ENCODE measurements at regions not wholly inside any gene's neighbourhood (a gene's known extent, or its start where the extent isn't known, plus 50 kb on each side); places are given as distances from the start of the nearest gene placed in this dataset.

DNA sequence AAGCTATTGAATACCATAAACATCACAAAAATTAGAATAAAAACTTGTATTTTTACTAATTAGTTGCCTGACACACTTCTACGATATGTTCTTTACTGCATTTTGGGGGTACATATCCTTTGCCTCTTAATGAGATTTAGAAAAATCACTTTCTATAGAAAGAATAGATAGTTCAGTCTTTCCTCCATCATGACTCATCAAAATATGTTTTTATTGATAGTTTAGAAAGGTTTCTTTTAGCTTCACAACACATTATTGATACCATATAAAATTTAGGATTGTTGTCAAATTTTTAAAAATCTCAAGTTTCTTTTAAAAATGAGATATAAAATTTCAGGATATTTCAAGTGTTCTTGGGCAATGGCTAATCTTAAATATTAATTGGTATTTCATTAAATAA is 74.5 kb upstream of the NOCT start:
- DNase-seq = no peak
- H3K4me2 ChIP-seq (ENCODE audit: unreplicated experiment) = no peak overlapping the region
- WGBS, 2 experiments (ENCODE audit: low coverage in 1 of 2, low lambda C conversion rate in 2 of 2, missing lambda C conversion rate in 2 of 2) = 91 to 93% methylated on average over 1 of the region's 1 CpG
- H2AFZ ChIP-seq = no peak overlapping the region
- no peaks in the 10 kb centered on the region for H4K20me1 ChIP-seq (ENCODE audit: insufficient read depth)
- no peaks in the 10 kb centered on the region for H3K79me2 ChIP-seq (ENCODE audit: insufficient read depth)
- no peaks in the 10 kb centered on the region for H3F3A ChIP-seq (ENCODE audit: insufficient read depth)
- H3K9ac ChIP-seq = no peak overlapping the region
- H3K9me3 ChIP-seq (ENCODE audit: low read depth) = no peaks in the 10 kb centered on the region
- in situ Hi-C loops (cut with MboI) = no loop called here
- H3K4me3 ChIP-seq = no peak overlapping the region
- no peak overlapping the region for H3K27ac ChIP-seq
- TF ChIP-seq EZH2phosphoT487 (IDR thresholded peaks at IDR 0.05; ENCODE audit: insufficient read depth, low read depth) = no peak
- no peak for TF ChIP-seq EZH2 (IDR thresholded peaks at IDR 0.05; ENCODE audit: insufficient read depth, poor library complexity, severe bottlenecking)
- H3K4me1 ChIP-seq (ENCODE audit: insufficient read depth) = no peaks in the 10 kb centered on the region; the same call in 1 of the 2 replicates
- no peaks in the 10 kb centered on the region for H3K9me2 ChIP-seq (ENCODE audit: insufficient read depth)
- H3K27me3 ChIP-seq (replicated peaks; ENCODE audit: insufficient read depth) = no peaks in the 10 kb centered on the region
- H3K36me3 ChIP-seq (ENCODE audit: low read depth) = no peaks in the 10 kb centered on the region

DNA sequence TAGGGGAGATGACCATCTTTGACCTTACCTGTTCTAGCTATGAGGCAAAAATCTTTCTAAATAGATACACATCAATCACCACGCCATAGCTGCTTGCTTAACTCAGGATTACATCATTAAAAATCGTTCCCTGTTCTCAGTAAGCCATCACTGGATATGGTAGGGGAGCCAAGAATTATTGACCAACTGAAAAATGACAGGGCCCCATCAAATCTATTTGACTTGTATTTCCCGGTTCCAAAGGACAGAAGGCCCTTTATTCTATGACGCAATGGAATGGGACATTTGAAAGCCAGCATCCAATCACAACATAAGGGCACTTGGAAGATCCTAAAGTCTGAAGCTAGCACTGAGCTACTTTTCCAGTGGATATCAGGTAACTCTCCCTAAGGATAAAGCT is 75.6 kb upstream of the NOCT start:
- TF ChIP-seq EZH2phosphoT487 (IDR thresholded peaks at IDR 0.05; ENCODE audit: insufficient read depth, low read depth) (no peak), EZH2 (IDR thresholded peaks at IDR 0.05; ENCODE audit: insufficient read depth, poor library complexity, severe bottlenecking) (no peak)
- H3K27ac ChIP-seq = no peak overlapping the region
- no peak overlapping the region for H3K4me3 ChIP-seq
- H3F3A ChIP-seq (ENCODE audit: insufficient read depth) = no peaks in the 10 kb centered on the region
- H3K27me3 ChIP-seq (replicated peaks; ENCODE audit: insufficient read depth) = no peaks in the 10 kb centered on the region
- H3K4me1 ChIP-seq (ENCODE audit: insufficient read depth) = no peaks in the 10 kb centered on the region; the same call in 1 of the 2 replicates
- no peaks in the 10 kb centered on the region for H3K79me2 ChIP-seq (ENCODE audit: insufficient read depth)
- H3K9me3 ChIP-seq (ENCODE audit: low read depth) = no peaks in the 10 kb centered on the region
- 49 to 52% methylated on average over 4 of the region's 4 CpGs for WGBS, 2 experiments (ENCODE audit: low coverage in 1 of 2, low lambda C conversion rate in 2 of 2, missing lambda C conversion rate in 2 of 2)
- H3K9ac ChIP-seq = no peak overlapping the region
- H3K36me3 ChIP-seq (ENCODE audit: low read depth) = no peaks in the 10 kb centered on the region
- no peak overlapping the region for H3K4me2 ChIP-seq (ENCODE audit: unreplicated experiment)
- H2AFZ ChIP-seq = no peak overlapping the region
- DNase-seq = no peak
- no peaks in the 10 kb centered on the region for H4K20me1 ChIP-seq (ENCODE audit: insufficient read depth)
- in situ Hi-C loops (cut with MboI) = no loop called here
- no peaks in the 10 kb centered on the region for H3K9me2 ChIP-seq (ENCODE audit: insufficient read depth)

DNA sequence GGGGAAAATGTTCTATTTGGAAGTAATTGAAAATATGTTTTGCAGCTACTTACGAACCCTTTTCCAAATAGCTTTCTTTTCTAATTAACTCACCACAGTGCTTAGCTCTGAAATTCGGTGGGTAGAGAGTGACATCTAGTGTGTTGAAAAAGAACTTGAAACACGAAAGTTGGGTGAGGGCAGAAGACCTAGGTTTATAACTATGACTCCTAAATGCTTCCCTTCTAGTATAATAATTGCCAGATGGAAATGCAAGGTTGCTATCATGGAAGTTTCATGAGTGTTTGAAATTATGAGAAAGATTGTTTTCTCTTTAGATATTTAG is 77.3 kb upstream of the NOCT start:
- Histone ChIP-seq H2AFZ (no peak overlapping the region), H3K27me3 (replicated peaks; ENCODE audit: insufficient read depth) (no peaks in the 10 kb centered on the region), H3K27ac (no peak overlapping the region), H3K9me3 (ENCODE audit: low read depth) (no peaks in the 10 kb centered on the region), H3K9me2 (ENCODE audit: insufficient read depth) (no peaks in the 10 kb centered on the region), H3K4me1 (ENCODE audit: insufficient read depth) (no peaks in the 10 kb centered on the region; the same call in 1 of the 2 replicates), H3K9ac (no peak overlapping the region), H3K36me3 (ENCODE audit: low read depth) (no peaks in the 10 kb centered on the region), H3K79me2 (ENCODE audit: insufficient read depth) (no peaks in the 10 kb centered on the region), H3K4me3 (no peak overlapping the region), H3K4me2 (ENCODE audit: unreplicated experiment) (peak overlapping the region; percentile 62), H4K20me1 (ENCODE audit: insufficient read depth) (no peaks in the 10 kb centered on the region), H3F3A (ENCODE audit: insufficient read depth) (no peaks in the 10 kb centered on the region)
- in situ Hi-C loops (cut with MboI) = no loop called here
- 3 to 5% methylated on average over 3 of the region's 3 CpGs for WGBS, 2 experiments (ENCODE audit: low coverage in 1 of 2, low lambda C conversion rate in 2 of 2, missing lambda C conversion rate in 2 of 2)
- TF ChIP-seq EZH2phosphoT487 (IDR thresholded peaks at IDR 0.05; ENCODE audit: insufficient read depth, low read depth) = no peak
- DNase-seq = peak; percentile 63

DNA sequence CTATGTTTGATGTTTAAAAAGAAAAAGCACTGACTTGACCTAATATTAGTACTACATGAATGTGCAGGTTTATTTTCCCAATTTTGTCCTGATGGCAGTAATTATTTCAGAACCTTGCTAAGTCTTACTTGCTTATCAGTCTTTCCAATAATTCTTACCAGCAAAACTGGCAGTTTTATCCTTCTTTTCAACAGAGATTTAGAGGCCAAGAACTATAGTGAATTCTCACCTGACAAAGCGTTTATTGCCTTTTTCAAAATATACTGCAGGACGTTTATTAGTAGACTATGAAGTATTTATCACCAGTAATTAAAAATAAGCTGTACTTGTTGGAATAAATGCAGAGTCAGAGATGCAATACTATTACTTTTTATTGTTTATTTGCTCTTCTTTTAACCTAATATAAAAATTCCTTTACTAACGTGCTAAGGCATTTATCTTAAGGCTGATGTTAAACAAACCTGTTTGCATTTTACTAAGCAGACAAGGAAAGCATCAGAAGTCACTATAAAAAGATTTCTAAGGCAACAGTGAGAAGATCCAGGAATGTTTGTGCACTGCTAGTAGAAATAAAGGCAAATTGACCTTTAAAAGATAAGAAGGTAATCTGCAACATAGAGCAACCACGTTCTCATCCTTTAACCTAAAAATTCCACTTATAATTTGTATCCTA is 80.3 kb upstream of the NOCT start:
- H3K4me2 ChIP-seq (ENCODE audit: unreplicated experiment) = no peak overlapping the region
- no peak overlapping the region for H3K9ac ChIP-seq
- H4K20me1 ChIP-seq (ENCODE audit: insufficient read depth) = no peaks in the 10 kb centered on the region
- 87 to 91% methylated on average over 4 of the region's 4 CpGs for WGBS, 2 experiments (ENCODE audit: low coverage in 1 of 2, low lambda C conversion rate in 2 of 2, missing lambda C conversion rate in 2 of 2)
- no peak overlapping the region for H3K27ac ChIP-seq
- no peaks in the 10 kb centered on the region for H3K36me3 ChIP-seq (ENCODE audit: low read depth)
- no peaks in the 10 kb centered on the region for H3K9me2 ChIP-seq (ENCODE audit: insufficient read depth)
- no peaks in the 10 kb centered on the region; the same call in 1 of the 2 replicates for H3K4me1 ChIP-seq (ENCODE audit: insufficient read depth)
- no peak for DNase-seq
- no peaks in the 10 kb centered on the region for H3K9me3 ChIP-seq (ENCODE audit: low read depth)
- H3K79me2 ChIP-seq (ENCODE audit: insufficient read depth) = no peaks in the 10 kb centered on the region
- in situ Hi-C loops (cut with MboI) = no loop called here
- H3K4me3 ChIP-seq = no peak overlapping the region
- no peaks in the 10 kb centered on the region for H3K27me3 ChIP-seq (replicated peaks; ENCODE audit: insufficient read depth)
- H3F3A ChIP-seq (ENCODE audit: insufficient read depth) = no peaks in the 10 kb centered on the region
- TF ChIP-seq EZH2phosphoT487 (IDR thresholded peaks at IDR 0.05; ENCODE audit: insufficient read depth, low read depth) = no peak
- TF ChIP-seq EZH2 (IDR thresholded peaks at IDR 0.05; ENCODE audit: insufficient read depth, poor library complexity, severe bottlenecking) = no peak
- no peak overlapping the region for H2AFZ ChIP-seq

DNA sequence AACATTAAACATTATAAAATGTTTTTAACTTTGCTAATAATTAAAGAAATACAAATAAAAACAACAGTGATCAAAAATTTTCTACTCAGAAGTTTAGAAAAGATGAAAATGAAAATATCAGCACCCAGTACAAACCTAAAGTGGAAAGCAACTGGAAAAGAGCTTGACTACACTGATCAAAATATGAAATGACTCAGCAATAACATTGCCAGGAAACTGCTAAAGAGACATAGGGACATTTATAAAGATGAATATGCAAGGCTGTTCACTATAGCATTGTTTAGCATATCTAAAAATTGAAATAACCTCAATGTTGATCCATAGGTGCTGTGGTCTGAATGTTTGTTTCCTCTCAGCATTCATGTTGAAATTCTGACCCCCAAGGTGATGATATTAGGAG is 88.5 kb upstream of the NOCT start:
- H3F3A ChIP-seq (ENCODE audit: insufficient read depth) = no peaks in the 10 kb centered on the region
- H3K9me2 ChIP-seq (ENCODE audit: insufficient read depth) = no peaks in the 10 kb centered on the region
- in situ Hi-C loops (cut with MboI) = no loop called here
- H3K4me2 ChIP-seq (ENCODE audit: unreplicated experiment) = no peak overlapping the region
- H3K9ac ChIP-seq = no peak overlapping the region
- H3K9me3 ChIP-seq (ENCODE audit: low read depth) = no peaks in the 10 kb centered on the region
- no peak overlapping the region for H3K4me3 ChIP-seq
- TF ChIP-seq EZH2phosphoT487 (IDR thresholded peaks at IDR 0.05; ENCODE audit: insufficient read depth, low read depth) = no peak
- no peak for TF ChIP-seq EZH2 (IDR thresholded peaks at IDR 0.05; ENCODE audit: insufficient read depth, poor library complexity, severe bottlenecking)
- no peaks in the 10 kb centered on the region for H3K36me3 ChIP-seq (ENCODE audit: low read depth)
- no peak overlapping the region for H3K27ac ChIP-seq
- H3K4me1 ChIP-seq (ENCODE audit: insufficient read depth) = no peaks in the 10 kb centered on the region
- H3K79me2 ChIP-seq (ENCODE audit: insufficient read depth) = no peaks in the 10 kb centered on the region
- no peak overlapping the region for H2AFZ ChIP-seq
- no peaks in the 10 kb centered on the region for H4K20me1 ChIP-seq (ENCODE audit: insufficient read depth)
- peak; percentile 25 for DNase-seq
- no peaks in the 10 kb centered on the region for H3K27me3 ChIP-seq (replicated peaks; ENCODE audit: insufficient read depth)

Measured in GM23248 (cell line).